Naive thymus-derived CD4-positive, alpha-beta T cell (primary cell): ENCODE measurements at regions not wholly inside any gene's neighbourhood (a gene's known extent, or its start where the extent isn't known, plus 50 kb on each side); places are given as distances from the start of the nearest gene placed in this dataset.

Source experiments
- ATAC-seq: fragments of 150-1000 bp; cut with Tn5 transposase; 2 replicates; pipeline ENCODE4 v1.10.0; 2021; ENCODE audit warnings: mild to moderate bottlenecking, moderate library complexity
- CTCF ChIA-PET: fragments of 350-600 bp; sonication (Branson Sonifier 250); formaldehyde crosslinking; loops from one replicate; lab custom pipeline; 2021; ENCODE audit warnings: antibody characterized with exemption; lab: Charles Lee
- POLR2A ChIA-PET: fragments of 350-600 bp; sonication (Branson Sonifier 250); formaldehyde crosslinking; loops from one replicate; lab custom pipeline; 2021; ENCODE audit warnings: antibody characterized with exemption, inconsistent platforms; lab: Charles Lee
- DNase-seq, 9 donors: peaks; one replicate each; pipeline versions ENCODE4 v3.0.0 to v3.0.0-alpha.2; 2020 to 2022; ENCODE audit warnings: mixed read lengths in 1 of 9
- H3K27ac ChIP-seq: one replicate; pipeline ENCODE4 v1.7.0; 2013; ENCODE audit warnings: mild to moderate bottlenecking, low read depth, low read length, moderate library complexity
- H3K27me3 ChIP-seq, 2 donors: one replicate each; pipeline ENCODE4 v1.7.0; 2013; ENCODE audit warnings: low read length in 2 of 2, mild to moderate bottlenecking in 2 of 2, moderate library complexity in 2 of 2; ENCODE audit not compliant: control insufficient read depth in 2 of 2, insufficient read depth in 2 of 2
- H3K36me3 ChIP-seq, 3 experiments: 1 replicate in 2 of 3; 2 replicates in 1 of 3; pipeline ENCODE4 v1.7.0; 2013; ENCODE audit warnings: low read length in 3 of 3, mild to moderate bottlenecking in 3 of 3, moderate library complexity in 1 of 3; ENCODE audit not compliant: insufficient read depth in 3 of 3, control insufficient read depth in 2 of 3
- H3K4me1 ChIP-seq, 2 donors: one replicate each; pipeline ENCODE4 v1.7.0; 2013; ENCODE audit warnings: low read length in 2 of 2, mild to moderate bottlenecking in 2 of 2, moderate library complexity in 1 of 2; ENCODE audit not compliant: control insufficient read depth in 2 of 2, insufficient read depth in 2 of 2
- H3K4me3 ChIP-seq: 2 replicates; pipeline ENCODE4 v1.7.0; 2013; ENCODE audit warnings: mild to moderate bottlenecking, low read length
- H3K9me3 ChIP-seq, 3 experiments: 1 replicate in 2 of 3; 2 replicates in 1 of 3; pipeline ENCODE4 v1.7.0; 2013; ENCODE audit warnings: low read length in 3 of 3; ENCODE audit not compliant: control insufficient read depth in 2 of 3
- H3K27ac Mint-ChIP-seq, 9 donors: one replicate each; pipeline ENCODE4 v1.8.0; 2020 to 2022; ENCODE audit warnings: mixed read lengths in 9 of 9, mild to moderate bottlenecking in 8 of 9, moderate library complexity in 5 of 9, inconsistent platforms in 2 of 9
- H3K27me3 Mint-ChIP-seq, 5 donors: one replicate each; pipeline ENCODE4 v1.8.0; 2021 to 2022; ENCODE audit warnings: mixed read lengths in 5 of 5, mild to moderate bottlenecking in 1 of 5
- H3K36me3 Mint-ChIP-seq, 5 donors: one replicate each; pipeline ENCODE4 v1.8.0; 2020 to 2022; ENCODE audit warnings: mixed read lengths in 5 of 5, mild to moderate bottlenecking in 3 of 5, inconsistent platforms in 1 of 5
- H3K4me1 Mint-ChIP-seq, 7 donors: one replicate each; pipeline ENCODE4 v1.8.0; 2020 to 2022; ENCODE audit warnings: mixed read lengths in 7 of 7, mild to moderate bottlenecking in 3 of 7, inconsistent platforms in 1 of 7
- H3K4me3 Mint-ChIP-seq, 10 donors: one replicate each; pipeline ENCODE4 v1.8.0; 2020 to 2022; ENCODE audit warnings: mild to moderate bottlenecking in 10 of 10, mixed read lengths in 10 of 10, moderate library complexity in 6 of 10, inconsistent platforms in 2 of 10
- H3K9me3 Mint-ChIP-seq, 11 donors: one replicate each; pipeline ENCODE4 v1.8.0; 2020 to 2022; ENCODE audit warnings: mixed read lengths in 11 of 11, mild to moderate bottlenecking in 4 of 11, inconsistent platforms in 1 of 11, moderate library complexity in 1 of 11
- intact Hi-C, 2 donors: fragments of 100-400 bp; cut with micrococcal nuclease; formaldehyde crosslinking; loops; one replicate each; pipeline ENCODE4 v1.15.1; 2023

GRCh38 chr14:65304963-65305362 is 107.6 kb upstream of the FUT8 start:
- Histone ChIP-seq H3K9me3 (no peaks in the 10 kb centered on the region), H3K27ac (no peak overlapping the region), H3K27me3 (no peaks in the 10 kb centered on the region), H3K4me1 (peaks cover 16 to 17% of the 10 kb centered on the region in 2 donors), H3K36me3 (no peaks in the 10 kb centered on the region), H3K4me3 (no peak overlapping the region)
- Mint-ChIP-seq H3K36me3 (peaks cover 0 to 21% (median 0%) of the 10 kb centered on the region in 5 donors), H3K27ac (peak overlapping the region in 8 of 9 donors; percentile 8 to 93 (median 58)), H3K4me1 (peaks cover 31 to 65% (median 57%) of the 10 kb centered on the region in 7 donors), H3K4me3 (peak overlapping the region in 3 of 10 donors; percentile 11 to 45 (median 26)), H3K27me3 (no peaks in the 10 kb centered on the region), H3K9me3 (peaks cover 0 to 2% (median 0%) of the 10 kb centered on the region in 11 donors)
- ChIA-PET CTCF (interaction anchor here (0.6 to 0.7 kb wide), 2 partner anchors 14 to 41 kb away, joined by 3 to 6 read pairs; no protein-coding TSS in a partner anchor), POLR2A (interaction anchor here (0.6 to 1.2 kb wide), 4 partner anchors 11 to 15 kb away, joined by 3 to 5 read pairs (median 3); no protein-coding TSS in a partner anchor)
- intact Hi-C loops, result loop anchor here in 1 of 2 donors (5.0 kb wide), 1 partner anchor 107 kb away; the partner anchor contains the start of gene FUT8
- DNase-seq (no peak), ATAC-seq (no peak)

- no peak overlapping the region for H3K4me3 Mint-ChIP-seq
- no peaks in the 10 kb centered on the region for H3K9me3 ChIP-seq
- H3K4me1 Mint-ChIP-seq, result peaks cover 16 to 41% (median 25%) of the 10 kb centered on the region in 7 donors
- H3K27me3 ChIP-seq, result no peaks in the 10 kb centered on the region
- H3K36me3 ChIP-seq, result no peaks in the 10 kb centered on the region
- no peaks in the 10 kb centered on the region for H3K27me3 Mint-ChIP-seq
- ATAC-seq (no peak), DNase-seq (no peak)
- ChIA-PET POLR2A (no interaction called here), CTCF (no interaction called here)
- no peak overlapping the region for H3K4me3 ChIP-seq
- H3K36me3 Mint-ChIP-seq, result peaks cover 0 to 20% (median 4%) of the 10 kb centered on the region in 5 donors
- H3K4me1 ChIP-seq, result peaks cover 6 to 9% of the 10 kb centered on the region in 2 donors
- intact Hi-C loops, result no loop called here
- no peak overlapping the region for H3K27ac Mint-ChIP-seq
- no peak overlapping the region for H3K27ac ChIP-seq
- H3K9me3 Mint-ChIP-seq, result peaks cover 0 to 2% (median 0%) of the 10 kb centered on the region in 11 donors
These were observed 104.0 kb upstream of the FUT8 start for GRCh38 chr14:65308536-65308935.

GRCh38 chr14:65310568-65310967 is 102.0 kb upstream of the FUT8 start:
- Histone ChIP-seq H3K27me3 (no peaks in the 10 kb centered on the region), H3K36me3 (no peaks in the 10 kb centered on the region), H3K9me3 (no peaks in the 10 kb centered on the region), H3K4me1 (no peaks in the 10 kb centered on the region), H3K4me3 (no peak overlapping the region), H3K27ac (no peak overlapping the region)
- Mint-ChIP-seq H3K9me3 (peaks cover 0 to 2% (median 0%) of the 10 kb centered on the region in 11 donors), H3K36me3 (peaks cover 0 to 15% (median 4%) of the 10 kb centered on the region in 5 donors), H3K4me1 (peaks cover 1 to 31% (median 8%) of the 10 kb centered on the region in 7 donors), H3K4me3 (no peak overlapping the region), H3K27ac (peak overlapping the region in 1 of 9 donors; percentile 29), H3K27me3 (no peaks in the 10 kb centered on the region)
- ATAC-seq (no peak), DNase-seq (no peak)
- ChIA-PET CTCF (interaction anchor here (0.7 kb wide), 1 partner anchor 246 kb away, joined by 3 read pairs; no protein-coding TSS in a partner anchor), POLR2A (no interaction called here)
- intact Hi-C loops, result no loop called here

- Histone ChIP-seq H3K27me3 (no peaks in the 10 kb centered on the region), H3K4me1 (no peaks in the 10 kb centered on the region), H3K36me3 (no peaks in the 10 kb centered on the region), H3K27ac (no peak overlapping the region), H3K9me3 (no peaks in the 10 kb centered on the region), H3K4me3 (no peak overlapping the region)
- H3K4me1 Mint-ChIP-seq, result peaks cover under 1 to 29% (median 5%) of the 10 kb centered on the region in 7 donors
- ATAC-seq (no peak), DNase-seq (no peak)
- no peaks in the 10 kb centered on the region for H3K27me3 Mint-ChIP-seq
- H3K9me3 Mint-ChIP-seq, result peaks cover 0 to 11% (median 0%) of the 10 kb centered on the region in 11 donors
- no peak overlapping the region for H3K27ac Mint-ChIP-seq
- ChIA-PET POLR2A (no interaction called here), CTCF (no interaction called here)
- intact Hi-C loops, result no loop called here
- H3K4me3 Mint-ChIP-seq, result no peak overlapping the region
- H3K36me3 Mint-ChIP-seq, result peaks cover 0 to 25% (median 10%) of the 10 kb centered on the region in 5 donors
These were observed 99.7 kb upstream of the FUT8 start for GRCh38 chr14:65312859-65313258.

GRCh38 chr14:65318636-65319506 is 93.7 kb upstream of the FUT8 start:
- H3K27me3 ChIP-seq, result no peaks in the 10 kb centered on the region
- H3K9me3 ChIP-seq, result no peaks in the 10 kb centered on the region
- Mint-ChIP-seq H3K36me3 (peaks cover 0 to 15% (median 6%) of the 10 kb centered on the region in 5 donors), H3K4me1 (peaks cover 13 to 65% (median 36%) of the 10 kb centered on the region in 7 donors), H3K27ac (peak overlapping the region in 5 of 9 donors; percentile 6 to 56 (median 53)), H3K4me3 (peak overlapping the region in 1 of 10 donors; percentile 26), H3K27me3 (no peaks in the 10 kb centered on the region), H3K9me3 (peaks cover 0 to 9% (median 0%) of the 10 kb centered on the region in 11 donors)
- DNase-seq (no peak), ATAC-seq (peak; percentile 41)
- intact Hi-C loops, result no loop called here
- H3K36me3 ChIP-seq, result no peaks in the 10 kb centered on the region
- peaks cover 0 to 4% of the 10 kb centered on the region in 2 donors for H3K4me1 ChIP-seq
- no peak overlapping the region for H3K27ac ChIP-seq
- CTCF ChIA-PET, result interaction anchor here (0.6 to 0.7 kb wide), 3 partner anchors 14 to 22 kb away, joined by 3 read pairs; no protein-coding TSS in a partner anchor
- POLR2A ChIA-PET, result interaction anchor here (0.6 to 1.8 kb wide), 3 partner anchors 10 to 23 kb away, joined by 3 to 8 read pairs (median 6); no protein-coding TSS in a partner anchor
- H3K4me3 ChIP-seq, result no peak overlapping the region

GRCh38 chr14:65320661-65321308 is 91.7 kb upstream of the FUT8 start:
- peak overlapping the region in 5 of 9 donors; percentile 14 to 71 (median 52) for H3K27ac Mint-ChIP-seq
- ChIA-PET POLR2A (interaction anchor here (0.7 to 1.4 kb wide), 2 partner anchors 13 to 16 kb away, joined by 4 to 5 read pairs; no protein-coding TSS in a partner anchor), CTCF (interaction anchor here (1.1 kb wide), 1 partner anchor 22 kb away, joined by 4 read pairs; no protein-coding TSS in a partner anchor)
- H3K27me3 Mint-ChIP-seq, result no peaks in the 10 kb centered on the region
- no peak overlapping the region for H3K27ac ChIP-seq
- H3K36me3 ChIP-seq, result no peaks in the 10 kb centered on the region
- H3K4me1 Mint-ChIP-seq, result peaks cover 13 to 52% (median 36%) of the 10 kb centered on the region in 7 donors
- DNase-seq (no peak), ATAC-seq (no peak)
- intact Hi-C loops, result no loop called here
- peaks cover 0 to 9% (median 0%) of the 10 kb centered on the region in 11 donors for H3K9me3 Mint-ChIP-seq
- H3K27me3 ChIP-seq, result no peaks in the 10 kb centered on the region
- H3K36me3 Mint-ChIP-seq, result peaks cover 0 to 15% (median 6%) of the 10 kb centered on the region in 5 donors
- peaks cover 0 to 4% of the 10 kb centered on the region in 2 donors for H3K4me1 ChIP-seq
- H3K9me3 ChIP-seq, result no peaks in the 10 kb centered on the region
- H3K4me3 ChIP-seq, result no peak overlapping the region
- peak overlapping the region in 1 of 10 donors; percentile 61 for H3K4me3 Mint-ChIP-seq
